HG03457 (cell line): ENCODE measurements at regions not wholly inside any gene's neighbourhood (a gene's known extent, or its start where the extent isn't known, plus 50 kb on each side); places are given as distances from the start of the nearest gene placed in this dataset.

ENCODE experiments used
- ATAC-seq: cut with Tn5 transposase; IDR thresholded peaks from one replicate; pipeline ENCODE4 v1.9.1; 2021; ENCODE audit warnings: moderate number of reproducible peaks; ENCODE audit not compliant: unreplicated experiment

DNA sequence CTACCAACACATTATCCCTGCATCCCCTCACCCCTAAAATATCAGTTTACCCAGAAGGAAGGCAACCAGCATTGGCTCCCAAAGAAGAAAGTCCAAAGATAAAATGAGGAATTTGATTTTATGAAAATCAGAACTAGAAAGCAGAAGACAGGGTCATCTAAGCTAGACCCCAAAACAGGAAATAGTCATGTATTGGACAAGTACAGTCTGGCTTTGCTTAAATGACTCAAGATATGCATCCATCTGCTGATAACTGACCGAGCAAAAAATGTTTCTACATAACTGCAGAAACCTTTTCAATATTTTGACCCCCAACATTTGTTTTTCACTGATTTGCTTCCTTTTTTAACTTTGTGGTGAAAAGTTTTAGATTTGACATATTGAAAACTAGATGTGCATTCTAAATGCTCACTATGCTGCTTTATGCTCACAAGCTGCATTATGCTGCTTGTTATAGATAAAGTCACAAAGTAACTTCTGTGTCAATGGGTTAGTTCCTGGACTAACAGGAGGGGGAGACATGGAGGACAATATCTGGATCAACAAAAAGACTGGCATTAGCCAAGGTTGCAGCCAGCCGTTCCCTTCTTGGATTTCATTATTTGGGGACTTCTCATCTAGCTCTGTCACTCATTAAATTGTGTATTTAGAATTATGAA lies 227.0 kb downstream of the INHBA start:
- ATAC-seq = no peak

DNA sequence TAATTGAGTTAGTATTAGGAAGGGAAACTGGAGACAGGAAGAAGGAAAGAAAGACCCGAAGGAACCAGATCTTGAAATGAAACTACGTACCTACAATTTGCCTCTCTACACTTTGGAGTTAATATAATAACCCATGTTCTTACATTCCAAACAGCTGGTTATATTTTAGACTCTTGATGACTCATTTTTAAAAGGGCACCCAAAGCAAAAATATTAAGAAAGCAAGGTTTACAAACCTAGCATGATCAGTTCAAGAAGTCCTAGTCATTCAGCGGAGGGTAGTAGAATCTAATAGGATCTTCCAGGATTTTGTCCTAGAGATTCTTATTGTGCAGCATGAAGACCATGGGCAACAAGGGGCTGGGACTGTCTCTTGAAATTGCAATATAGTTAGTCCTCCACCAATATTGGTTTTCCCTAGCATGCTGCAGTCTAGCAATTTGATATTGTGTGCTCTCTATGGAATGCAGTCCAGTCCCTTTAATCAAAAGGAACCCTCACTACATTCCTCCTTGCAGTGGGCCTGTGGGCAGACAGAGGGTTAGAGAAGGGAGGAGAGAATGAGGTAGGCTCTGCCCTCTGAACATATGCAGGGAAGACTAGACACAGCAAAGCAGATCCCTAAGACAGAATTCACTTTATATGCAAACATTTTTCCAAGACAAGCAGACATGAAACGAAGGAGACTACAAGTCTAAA lies 230.3 kb downstream of the INHBA start:
- ATAC-seq = no peak

DNA sequence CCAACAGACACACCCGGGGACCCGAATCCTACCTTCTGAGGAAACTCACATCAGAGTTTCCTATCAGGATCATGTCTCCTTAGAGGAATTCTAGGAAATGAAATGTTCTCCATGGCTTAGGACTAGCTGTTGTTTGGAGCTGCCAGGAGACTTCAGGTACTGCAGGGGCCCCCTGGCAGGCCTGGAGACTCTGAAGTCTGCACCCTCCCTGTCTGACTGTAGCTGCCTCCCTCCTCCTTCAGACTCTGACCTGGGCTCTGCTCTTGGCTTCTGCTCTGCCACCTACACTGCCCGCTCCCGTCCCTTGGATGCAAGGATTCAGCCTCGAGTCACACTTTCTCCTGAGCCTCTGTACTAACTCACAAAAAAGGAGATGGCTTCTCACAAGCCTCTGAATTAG lies 232.8 kb downstream of the INHBA start:
- no peak for ATAC-seq

DNA sequence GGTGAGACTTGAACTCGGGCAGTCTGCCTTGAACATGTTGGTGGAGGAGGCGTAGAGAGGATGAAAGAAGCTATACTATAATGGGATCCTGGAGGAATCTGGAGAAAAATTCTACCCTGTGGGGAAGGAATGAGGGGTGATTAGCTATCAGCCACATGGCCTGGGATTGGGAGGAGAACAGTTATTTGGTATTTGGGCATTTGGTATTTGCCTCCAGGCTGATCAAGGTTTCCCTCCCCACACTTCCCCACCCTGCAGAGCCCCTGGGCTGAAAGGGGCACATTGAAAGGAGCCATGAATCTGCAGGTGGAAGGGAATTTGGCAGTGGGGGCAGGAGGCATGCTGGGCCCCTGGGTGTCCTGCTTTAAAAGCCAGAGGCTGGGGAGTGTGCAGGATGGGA lies 235.3 kb downstream of the INHBA start:
- no peak for ATAC-seq

DNA sequence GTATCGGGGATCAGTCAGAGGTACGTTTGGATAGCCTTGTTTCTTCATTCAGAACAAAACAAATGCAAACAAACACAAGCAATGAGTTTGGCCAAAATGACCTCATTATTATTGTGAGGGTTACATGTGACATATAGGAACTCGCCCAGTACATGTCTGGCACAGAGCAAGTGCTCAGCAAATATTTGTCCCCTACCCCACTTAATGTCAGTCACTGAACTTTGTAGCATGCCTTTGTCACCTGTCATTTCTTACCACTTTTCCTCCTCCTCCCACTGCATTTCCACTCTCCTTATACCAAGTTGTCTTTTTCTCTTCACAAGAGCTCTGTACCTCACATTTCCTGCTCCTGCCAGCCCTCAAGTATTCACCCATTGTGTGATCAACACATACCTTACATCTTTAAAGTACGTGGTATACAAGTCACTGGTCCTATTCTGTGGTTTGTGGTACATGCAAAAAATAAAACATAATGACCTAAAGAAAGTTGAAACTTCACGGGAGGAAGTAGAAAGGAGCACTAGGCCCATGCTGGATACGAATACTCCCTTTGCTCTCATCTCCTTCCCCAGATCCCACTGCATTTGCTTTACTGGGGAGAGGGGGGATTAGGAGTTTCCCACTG lies 236.0 kb downstream of the INHBA start:
- ATAC-seq = no peak

DNA sequence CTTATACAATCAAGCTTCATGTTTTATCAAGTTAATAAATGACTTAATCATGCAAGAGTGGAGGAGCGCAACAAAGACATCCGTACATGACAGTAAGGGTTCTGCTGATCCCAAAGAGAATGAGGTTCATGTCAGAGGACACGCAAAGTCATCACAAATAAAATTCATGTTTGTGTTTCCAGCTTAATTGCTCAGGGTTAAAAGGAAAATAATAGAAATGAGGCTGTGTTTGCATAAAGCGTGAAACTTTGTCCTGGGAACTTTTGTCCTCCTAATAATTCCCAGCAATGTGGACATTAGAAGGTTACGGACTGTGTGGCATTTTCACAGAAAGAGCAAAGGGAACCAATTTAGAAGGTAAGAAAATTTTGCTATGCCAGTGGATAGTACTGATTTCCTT lies 237.3 kb downstream of the INHBA start:
- ATAC-seq = no peak

DNA sequence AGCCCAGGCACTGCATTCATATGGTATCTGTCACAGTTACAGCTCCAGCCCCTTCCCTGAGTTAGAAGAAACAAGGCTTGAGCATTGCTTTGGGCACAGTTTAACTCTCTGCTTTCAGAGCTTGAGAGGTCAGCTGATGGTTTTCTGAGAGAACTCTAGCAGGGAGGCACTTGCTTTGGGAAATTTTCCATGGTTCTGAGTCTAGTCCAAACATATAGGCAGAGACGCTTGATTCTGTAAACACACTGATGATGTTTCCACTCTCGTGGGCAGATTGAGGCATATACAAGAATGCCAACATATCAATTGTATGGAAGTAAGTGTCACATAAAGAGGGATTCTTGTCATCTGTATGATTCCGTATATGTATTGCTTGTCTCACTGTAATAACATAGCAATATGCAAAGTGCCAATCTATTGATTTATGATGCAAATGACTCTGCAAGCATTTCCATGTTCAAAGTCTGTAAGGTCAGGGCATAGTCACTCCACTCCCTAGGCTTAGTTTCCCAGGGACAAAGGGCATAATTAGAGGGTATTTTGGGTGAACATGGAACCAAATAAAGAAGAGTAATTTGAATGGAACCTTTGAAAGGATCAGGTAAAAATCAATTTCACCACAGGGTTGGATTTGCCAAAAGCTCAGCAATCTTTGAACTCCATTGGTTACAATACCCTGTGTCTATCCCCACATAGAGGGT lies 239.0 kb downstream of the INHBA start:
- no peak for ATAC-seq

DNA sequence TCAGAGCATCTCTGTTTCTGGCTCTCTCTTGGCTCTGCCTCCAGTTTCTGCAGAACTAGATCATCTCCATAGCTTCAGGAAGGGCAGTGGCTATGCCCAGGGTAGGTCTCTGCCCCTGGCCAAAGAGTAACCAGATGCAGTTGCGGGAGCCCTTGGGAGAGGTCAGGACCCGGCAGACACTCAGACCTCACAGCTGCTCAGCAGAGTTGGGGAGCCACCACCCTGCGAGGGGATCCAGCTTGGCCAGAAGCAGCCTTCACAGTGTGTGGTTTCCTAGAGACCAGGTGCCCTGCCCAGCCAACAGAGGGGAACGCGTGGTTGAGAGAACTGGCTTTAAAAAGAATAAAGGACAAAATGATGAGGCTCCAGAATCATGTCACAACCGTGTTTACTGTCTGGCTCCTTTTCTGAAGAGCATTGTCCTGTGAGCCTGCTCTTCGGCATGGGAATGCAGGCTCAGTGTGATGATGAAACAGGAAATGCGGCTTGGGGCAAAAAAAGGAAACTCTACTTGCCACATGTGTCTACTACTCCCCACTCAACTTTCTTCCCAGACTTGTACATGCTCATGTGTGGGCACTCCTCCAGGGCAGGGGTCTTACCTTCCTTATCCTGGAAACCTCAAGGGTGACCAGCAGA lies 243.1 kb downstream of the INHBA start:
- ATAC-seq = no peak

DNA sequence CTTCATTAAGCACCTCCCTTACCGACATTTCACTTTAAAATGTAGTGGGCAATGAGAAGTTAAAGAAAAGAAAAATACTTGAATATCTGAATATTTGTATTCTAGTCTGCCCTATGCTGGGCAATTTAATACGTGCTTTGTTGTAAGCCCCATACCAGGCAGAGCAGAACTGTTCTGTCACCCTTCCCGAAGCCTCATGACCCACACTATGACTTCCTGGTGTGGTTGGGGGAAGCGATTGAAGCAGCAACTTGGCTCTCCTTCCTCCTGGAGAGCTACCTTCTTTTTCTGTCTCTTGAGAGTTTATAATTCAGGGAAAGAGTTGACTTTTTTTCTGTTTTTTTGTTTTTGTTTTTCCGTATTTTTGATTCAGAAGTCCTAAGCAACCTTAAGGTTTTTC lies 243.7 kb downstream of the INHBA start:
- no peak for ATAC-seq

DNA sequence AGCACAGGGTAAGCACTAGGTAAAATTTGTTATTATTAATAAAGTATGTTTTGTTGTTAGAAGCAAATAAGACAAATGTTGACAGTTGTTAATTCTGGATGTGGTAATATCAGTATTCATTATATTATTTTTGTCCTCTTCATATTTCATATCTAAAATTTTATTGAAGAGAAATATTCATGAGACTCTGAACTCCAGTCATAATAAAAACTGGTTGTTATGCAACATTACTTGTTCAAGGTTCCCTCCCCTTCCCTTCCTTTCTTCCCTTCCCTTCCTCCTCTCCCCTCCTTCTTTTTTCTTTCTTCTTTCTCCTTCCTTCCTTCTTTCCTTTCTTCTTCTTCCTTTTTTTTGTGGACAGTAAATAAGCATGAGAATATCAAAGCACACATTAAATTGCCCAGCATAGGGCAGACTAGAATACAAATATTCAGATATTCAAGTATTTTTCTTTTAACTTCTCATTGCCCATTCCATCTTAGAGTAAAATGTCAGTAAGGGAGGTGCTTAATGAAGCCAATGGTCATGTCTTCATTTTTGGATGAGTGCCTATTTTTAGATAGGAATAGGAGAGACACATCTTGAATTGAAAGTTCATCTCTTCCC lies 245.0 kb downstream of the INHBA start:
- no peak for ATAC-seq

DNA sequence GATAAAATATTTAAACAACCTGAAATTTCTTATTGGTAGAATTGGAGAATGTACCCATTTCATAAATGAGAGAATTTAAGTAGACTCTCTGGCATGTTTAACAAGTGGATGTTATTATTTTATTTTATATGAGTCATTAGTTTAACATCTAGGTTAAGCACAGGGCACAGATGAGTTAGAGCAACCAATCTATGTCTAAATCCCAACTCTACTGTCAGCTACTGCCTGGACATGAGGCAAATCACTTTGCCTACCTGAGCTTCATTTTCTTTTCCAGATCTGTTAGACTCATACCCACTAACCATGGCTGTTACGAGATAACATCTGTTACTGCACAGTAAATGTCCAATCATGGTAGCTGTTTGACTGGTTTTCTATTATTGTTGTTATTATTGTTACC lies 251.1 kb downstream of the INHBA start:
- ATAC-seq = no peak

DNA sequence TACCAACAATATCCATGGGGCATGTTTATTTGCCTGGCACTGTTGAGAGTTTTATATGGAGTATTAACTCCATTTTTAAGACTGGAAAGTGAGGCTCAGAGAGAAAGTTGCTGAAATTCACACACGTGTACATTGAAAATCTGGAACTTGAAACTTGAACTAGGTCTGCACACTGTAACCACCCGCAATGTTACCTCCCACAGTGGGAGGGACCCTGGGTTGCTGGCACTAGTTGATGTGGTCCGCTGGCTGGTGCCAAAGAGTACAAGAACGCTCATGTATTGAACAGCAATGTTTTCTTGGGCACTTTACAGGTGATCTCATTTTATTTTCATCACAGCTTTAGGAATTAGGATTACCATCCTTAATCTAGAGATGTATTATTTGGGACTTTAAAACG lies 253.2 kb downstream of the INHBA start:
- no peak for ATAC-seq

DNA sequence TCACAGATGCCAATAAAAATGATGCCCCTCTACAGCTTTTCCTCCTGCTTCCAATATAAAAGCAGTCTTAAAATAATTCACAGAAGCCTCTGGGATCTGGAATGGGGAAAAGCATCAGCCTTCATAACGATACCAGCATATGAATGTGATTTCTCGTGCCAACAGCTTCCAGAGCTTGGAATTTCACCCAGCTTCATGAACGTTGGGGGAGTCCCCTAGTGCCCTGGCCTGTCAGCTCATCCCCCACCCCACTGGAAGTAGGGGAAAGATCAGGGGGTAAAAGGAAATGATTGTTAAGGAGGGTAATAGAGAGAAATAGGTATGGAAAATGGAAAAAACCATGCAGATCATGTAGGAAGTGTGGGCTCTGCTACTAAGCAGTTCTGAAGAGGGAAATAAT lies 253.6 kb downstream of the INHBA start:
- no peak for ATAC-seq

DNA sequence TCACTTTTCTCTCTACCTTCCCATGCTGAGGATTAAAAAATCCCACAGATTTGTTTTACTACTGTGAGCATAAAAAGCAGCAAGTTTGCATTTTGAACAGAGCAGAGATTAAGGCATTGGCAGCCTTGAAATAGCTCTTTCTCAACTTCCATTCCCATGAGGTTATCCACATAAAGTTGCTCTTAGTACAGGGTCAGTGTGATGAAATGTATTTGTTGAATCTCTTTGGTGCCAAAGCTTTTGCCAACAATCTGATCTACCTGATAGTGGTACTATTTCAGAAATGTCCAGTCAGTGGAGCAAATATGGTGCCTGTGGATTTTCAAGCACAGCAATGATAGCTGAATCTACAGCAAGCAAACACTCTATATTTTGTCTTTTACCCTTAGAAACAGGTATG lies 254.8 kb downstream of the INHBA start:
- no peak for ATAC-seq

DNA sequence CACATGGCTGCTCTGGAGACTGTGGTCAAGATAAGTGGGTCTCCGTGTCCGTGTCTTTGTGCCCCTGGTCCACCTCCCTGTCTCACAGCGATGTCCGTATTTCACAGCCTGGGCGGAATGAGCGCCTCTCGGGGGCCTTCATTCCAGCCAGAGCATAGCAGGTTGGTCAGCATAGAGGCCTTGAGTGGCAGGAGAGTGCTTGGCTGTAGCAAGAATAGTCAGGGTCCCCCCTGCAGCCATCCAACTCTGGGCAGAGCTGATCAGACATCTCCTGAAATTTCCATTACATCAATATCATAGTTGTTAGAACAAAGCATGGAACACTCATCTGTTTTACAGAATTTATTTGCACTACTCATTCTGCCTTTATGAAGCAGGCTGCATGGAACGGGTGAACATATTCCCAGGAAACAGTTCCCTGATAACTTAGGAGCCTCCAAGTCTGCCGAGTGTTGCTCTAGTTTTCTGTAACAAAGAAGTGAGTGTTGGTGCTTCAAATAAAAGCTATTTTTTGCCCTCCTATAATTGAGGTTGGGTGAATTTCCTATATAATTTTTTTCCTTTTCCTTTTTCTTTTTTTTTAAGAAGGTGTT lies 255.3 kb downstream of the INHBA start:
- no peak for ATAC-seq

DNA sequence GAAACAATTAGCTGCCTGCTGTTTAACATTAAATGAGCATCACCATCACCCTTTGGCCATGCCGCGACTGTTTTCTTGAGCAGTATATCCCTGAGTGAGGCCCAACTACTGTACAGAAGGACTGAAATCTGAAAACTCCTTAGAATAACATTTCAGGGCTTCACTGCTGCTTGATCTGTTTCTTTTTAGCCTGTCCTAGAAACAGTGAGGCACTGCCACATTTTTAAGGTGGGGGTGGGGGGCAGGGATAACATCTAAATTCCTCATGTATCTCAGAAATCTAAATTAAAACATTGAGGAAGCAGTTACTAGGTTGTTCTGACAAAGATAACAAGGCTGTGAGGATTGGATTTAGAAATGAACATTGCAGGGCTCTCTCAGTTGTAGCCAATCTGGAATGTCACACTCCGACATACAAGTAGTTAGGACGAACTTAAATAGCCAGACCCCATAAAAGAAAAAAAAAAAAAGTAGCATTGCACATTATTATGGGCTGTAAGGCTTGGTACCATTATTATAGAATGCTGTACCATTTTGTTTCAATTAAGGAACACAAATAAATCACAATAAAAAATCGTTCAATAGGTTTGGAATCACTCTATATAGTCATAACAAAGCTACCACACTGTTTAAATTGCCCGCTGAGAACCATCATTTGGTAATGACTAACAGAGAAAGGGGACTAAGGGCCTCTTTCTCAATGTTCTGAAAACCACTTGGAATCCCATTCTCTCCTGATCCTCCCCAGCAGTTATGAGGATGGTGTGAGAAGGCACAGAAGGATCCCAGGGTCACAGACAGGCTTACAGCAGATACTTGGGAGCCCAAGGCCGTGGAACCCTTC lies 256.1 kb downstream of the INHBA start:
- no peak for ATAC-seq

DNA sequence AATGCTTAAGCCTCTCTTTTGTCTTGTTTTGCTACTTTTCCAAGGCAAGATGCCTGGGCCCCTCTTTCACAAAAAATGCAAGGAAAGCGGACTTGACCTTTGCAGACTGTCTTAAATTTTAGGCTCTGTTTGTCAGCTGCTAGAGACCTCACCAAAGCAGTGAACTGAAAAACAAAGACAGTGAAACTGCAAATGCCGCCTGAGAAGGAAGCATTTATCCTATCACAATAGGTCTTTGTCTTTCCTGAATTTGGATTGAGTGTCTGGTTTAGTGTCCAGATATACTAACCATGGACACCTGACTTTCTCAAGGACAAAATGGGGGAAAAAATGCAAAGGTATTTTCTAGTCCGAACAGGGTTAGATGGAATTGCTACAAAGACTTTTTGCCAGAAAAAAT lies 256.9 kb downstream of the INHBA start:
- ATAC-seq = no peak

DNA sequence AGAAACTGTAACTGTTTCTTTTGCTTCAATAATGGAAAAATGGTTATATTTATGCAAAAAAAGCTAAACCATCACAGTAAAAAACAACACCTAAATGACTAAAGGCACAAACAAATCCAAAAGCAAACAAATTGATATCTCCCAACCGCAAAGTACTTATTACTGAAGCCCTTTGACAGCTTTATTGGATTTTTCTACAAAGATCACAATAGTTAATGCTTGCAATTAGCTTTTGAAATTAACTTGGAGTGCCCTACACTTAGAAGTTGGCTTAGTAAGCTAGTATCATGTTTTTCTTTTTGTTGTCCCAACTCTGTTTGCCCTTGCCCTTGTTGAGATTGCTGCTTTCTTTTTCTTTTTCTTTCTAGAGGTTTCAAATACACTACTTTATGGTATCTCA lies 257.5 kb downstream of the INHBA start:
- ATAC-seq = no peak

DNA sequence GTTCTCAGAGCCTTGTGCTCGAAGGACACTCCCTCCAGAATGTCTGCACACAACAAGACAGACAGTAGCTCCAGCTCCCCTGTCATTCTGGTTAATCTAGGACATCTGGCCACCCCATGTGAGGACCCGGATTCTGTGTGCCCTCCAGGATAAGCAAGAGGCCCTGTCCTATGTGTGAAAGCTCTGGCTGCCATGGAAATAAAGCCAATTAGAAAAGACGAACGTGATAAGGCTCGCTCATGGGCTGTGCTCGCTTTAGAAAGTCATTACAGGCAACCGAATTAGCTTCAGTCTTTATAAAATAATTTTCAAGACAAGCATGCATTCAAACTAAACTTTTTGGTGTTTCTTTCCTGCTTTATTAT lies 263.4 kb downstream of the INHBA start:
- ATAC-seq = no peak
